Skeletal muscle satellite cell (primary cell): ENCODE measurements at regions not wholly inside any gene's neighbourhood (a gene's known extent, or its start where the extent isn't known, plus 50 kb on each side); places are given as distances from the start of the nearest gene placed in this dataset.
A peak's percentile ranks its signal among the peaks of the same experiment; 100 is the strongest.

ENCODE experiments used
- H3K27me3 ChIP-seq: 2 replicates; pipeline ENCODE4 v1.7.0; 2013; ENCODE audit warnings: low read length; ENCODE audit not compliant: control insufficient read depth, insufficient read depth
- H3K36me3 ChIP-seq: 2 replicates; pipeline ENCODE4 v1.7.0; 2013; ENCODE audit warnings: mild to moderate bottlenecking, control low read depth, low read length; ENCODE audit not compliant: insufficient read depth
- H3K4me1 ChIP-seq: 2 replicates; pipeline ENCODE4 v1.7.0; 2013; ENCODE audit warnings: low read length; ENCODE audit not compliant: control insufficient read depth, insufficient read depth
- H3K4me2 ChIP-seq: 2 replicates; pipeline ENCODE4 v1.7.0; 2013; ENCODE audit warnings: mild to moderate bottlenecking, low read length
- H3K4me3 ChIP-seq: 2 replicates; pipeline ENCODE4 v1.7.0; 2013; ENCODE audit warnings: low read length
- H3K9ac ChIP-seq: 2 replicates; pipeline ENCODE4 v1.7.0; 2013; ENCODE audit warnings: mild to moderate bottlenecking, low read depth, low read length, moderate library complexity
- H3K9me3 ChIP-seq: replicated peaks from 2 replicates; pipeline ENCODE4 v1.7.0; 2013; ENCODE audit warnings: mild to moderate bottlenecking, control low read depth, low read length

DNA sequence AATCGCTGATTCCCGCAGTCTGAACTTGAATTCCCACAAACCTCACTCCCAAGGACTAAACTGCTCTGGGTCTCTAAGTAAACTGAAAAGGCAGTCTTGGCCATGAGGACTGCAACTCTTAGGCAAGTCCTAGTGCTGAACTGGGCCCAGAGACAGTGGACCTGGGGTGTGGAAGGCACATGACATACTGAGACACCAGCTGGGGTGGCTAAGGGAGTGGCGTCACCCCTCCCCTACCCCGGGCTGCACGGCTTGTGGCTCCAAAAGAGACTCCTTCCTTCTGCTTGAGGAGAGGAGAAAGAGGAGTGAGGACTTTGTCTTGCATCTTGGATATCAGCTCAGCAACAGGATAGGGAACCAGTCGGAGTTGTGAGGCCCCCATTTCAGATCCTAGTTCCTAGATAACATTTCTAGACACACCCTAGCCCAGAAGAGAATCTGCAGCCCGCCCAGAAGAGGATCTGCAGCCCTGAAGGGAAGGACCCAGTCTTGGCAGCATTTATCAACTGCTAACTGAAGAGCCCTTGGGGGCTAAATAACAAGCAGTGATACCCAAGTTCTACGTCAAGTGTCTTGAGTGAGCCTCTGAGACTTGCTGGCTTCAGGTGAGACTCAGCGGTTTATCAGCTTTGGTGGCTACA, 110.7 kb upstream of the C3orf80 start:
- H3K4me3 ChIP-seq: no peak overlapping the region
- H3K4me2 ChIP-seq: no peak overlapping the region
- no peaks in the 10 kb centered on the region for H3K36me3 ChIP-seq
- no peak overlapping the region for H3K9ac ChIP-seq
- H3K4me1 ChIP-seq: no peaks in the 10 kb centered on the region
- H3K9me3 ChIP-seq: no peaks in the 10 kb centered on the region
- H3K27me3 ChIP-seq: peaks cover 15% of the 10 kb centered on the region

DNA sequence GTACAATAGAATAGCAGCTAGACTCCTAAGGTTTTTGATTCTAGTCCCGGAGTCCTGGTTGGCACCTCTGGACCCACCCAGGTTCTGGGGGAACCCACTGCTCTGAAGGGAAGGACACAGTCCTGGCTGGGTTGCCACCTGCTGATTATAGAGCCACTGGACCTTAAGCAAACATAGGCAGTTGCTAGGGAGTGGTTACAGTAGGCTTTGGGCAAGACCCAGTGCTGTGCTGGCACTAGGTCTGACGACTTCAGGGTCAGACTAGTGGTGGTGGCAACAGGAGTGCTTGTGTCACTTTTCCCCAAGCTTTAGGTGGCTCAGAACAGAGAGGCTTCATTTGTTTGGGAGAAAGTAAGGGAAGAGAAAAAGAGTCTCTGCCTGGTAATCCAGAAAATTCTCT, 109.8 kb upstream of the C3orf80 start:
- Histone ChIP-seq H3K4me3 (no peak overlapping the region), H3K4me1 (no peaks in the 10 kb centered on the region), H3K9ac (no peak overlapping the region), H3K27me3 (peaks cover 15% of the 10 kb centered on the region), H3K4me2 (no peak overlapping the region), H3K36me3 (no peaks in the 10 kb centered on the region), H3K9me3 (no peaks in the 10 kb centered on the region)

DNA sequence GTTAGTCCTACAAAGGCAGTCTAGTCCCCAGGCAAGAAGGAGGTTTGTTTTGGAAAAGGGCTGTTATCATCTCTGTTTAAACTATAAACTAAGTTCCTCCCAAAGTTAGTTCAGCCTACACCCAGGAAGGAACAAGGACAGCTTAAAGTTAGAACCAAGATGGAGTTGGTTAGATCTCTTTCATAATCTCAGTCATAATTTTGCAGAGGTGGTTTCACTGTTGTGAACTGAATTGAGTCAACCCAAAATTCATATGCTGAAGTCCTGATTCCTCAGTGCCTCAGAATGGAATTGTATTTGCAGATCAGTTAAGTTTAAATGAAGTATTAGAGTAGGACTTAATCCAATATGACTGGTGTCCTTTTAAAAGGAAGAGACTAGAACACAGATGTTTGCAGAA, 101.0 kb upstream of the C3orf80 start:
- Histone ChIP-seq H3K4me2 (no peak overlapping the region), H3K4me3 (no peak overlapping the region), H3K36me3 (no peaks in the 10 kb centered on the region), H3K9ac (no peak overlapping the region), H3K4me1 (peaks cover 31% of the 10 kb centered on the region), H3K9me3 (no peaks in the 10 kb centered on the region), H3K27me3 (no peaks in the 10 kb centered on the region)

DNA sequence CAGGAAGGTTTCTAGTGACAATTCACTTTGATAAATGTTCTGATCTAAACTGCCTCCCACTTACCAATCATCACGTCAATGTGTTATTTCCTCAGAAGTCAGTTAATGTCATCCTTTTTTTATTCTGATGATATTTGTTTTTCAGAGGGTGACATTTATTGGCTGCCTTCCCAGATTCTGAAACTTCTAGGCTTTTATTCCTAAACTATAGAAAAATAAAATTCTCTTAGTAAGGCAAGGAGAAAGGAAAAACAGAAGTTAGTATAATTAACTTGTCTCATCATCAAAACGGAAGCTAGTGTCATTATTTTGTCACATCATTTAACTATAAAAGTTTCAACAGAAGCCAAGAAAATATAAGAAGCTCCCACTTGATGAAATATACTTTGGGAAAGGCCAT, 100.0 kb upstream of the C3orf80 start:
- Histone ChIP-seq H3K4me3 (no peak overlapping the region), H3K27me3 (no peaks in the 10 kb centered on the region), H3K9ac (no peak overlapping the region), H3K4me1 (peaks cover 39% of the 10 kb centered on the region), H3K9me3 (no peaks in the 10 kb centered on the region), H3K36me3 (no peaks in the 10 kb centered on the region), H3K4me2 (no peak overlapping the region)

DNA sequence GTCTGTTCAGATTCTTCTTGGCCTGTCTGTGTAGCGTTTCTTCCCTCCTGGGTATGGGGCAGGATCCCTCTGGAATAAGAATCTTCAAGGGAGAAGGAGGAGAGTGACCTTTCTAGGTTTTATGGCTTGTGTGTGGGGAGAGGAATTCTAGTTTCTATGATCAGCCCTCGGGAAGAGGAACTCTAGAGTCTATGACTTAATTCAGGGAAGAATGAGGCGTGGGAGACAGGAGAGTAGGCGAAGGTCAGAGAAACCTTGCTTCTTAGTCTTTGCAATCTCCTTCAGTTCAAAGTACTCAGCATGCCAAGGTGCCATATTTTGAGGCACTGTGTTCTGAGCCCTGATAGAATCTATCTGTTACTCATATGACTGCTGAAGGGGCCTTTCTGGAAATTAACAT, 99.2 kb upstream of the C3orf80 start:
- peaks cover 47% of the 10 kb centered on the region for H3K4me1 ChIP-seq
- H3K4me3 ChIP-seq: no peak overlapping the region
- H3K9me3 ChIP-seq: no peaks in the 10 kb centered on the region
- no peaks in the 10 kb centered on the region for H3K36me3 ChIP-seq
- H3K4me2 ChIP-seq: no peak overlapping the region
- H3K27me3 ChIP-seq: no peaks in the 10 kb centered on the region
- H3K9ac ChIP-seq: no peak overlapping the region

DNA sequence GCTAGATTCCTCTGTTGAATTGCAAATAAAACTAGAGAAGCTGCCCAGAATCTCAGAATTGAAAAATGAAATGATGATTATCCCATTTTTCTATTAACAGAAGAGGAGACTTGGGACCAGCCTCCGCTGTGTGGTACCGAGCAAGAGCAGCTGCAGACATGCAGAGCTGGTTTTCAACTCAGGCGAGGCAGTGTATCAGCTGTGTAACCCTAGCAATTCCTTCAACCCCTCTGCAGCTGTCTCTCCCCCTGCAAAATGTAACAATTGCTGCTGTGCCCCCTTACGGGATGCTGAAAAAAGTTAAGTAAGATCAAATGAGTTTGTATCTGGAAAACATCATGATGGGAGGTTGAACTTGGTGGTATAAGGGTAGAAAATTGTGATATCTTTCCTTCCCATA, 98.5 kb upstream of the C3orf80 start:
- H3K9me3 ChIP-seq: no peaks in the 10 kb centered on the region

DNA sequence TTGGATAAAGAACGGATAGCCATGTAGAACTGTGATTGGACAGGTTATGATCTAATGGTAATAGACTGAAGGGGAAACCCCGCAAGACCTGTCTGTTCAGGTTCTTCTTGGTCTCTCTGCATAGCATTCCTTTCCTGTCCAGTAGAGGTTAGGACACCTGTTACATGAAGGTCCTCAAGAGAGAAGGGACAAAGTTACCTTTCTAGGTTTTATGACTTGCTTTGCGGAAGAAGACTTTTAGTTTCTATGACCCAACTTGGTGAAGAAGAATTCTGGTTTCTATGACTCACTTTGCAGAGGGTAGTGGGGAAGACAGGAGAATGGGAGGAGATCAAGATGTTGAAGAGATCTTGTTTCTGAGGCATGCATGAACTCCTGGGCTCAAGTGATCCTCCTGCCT, 97.9 kb upstream of the C3orf80 start:
- no peak overlapping the region for H3K4me3 ChIP-seq
- H3K4me1 ChIP-seq: peaks cover 50% of the 10 kb centered on the region
- no peak overlapping the region for H3K4me2 ChIP-seq
- no peaks in the 10 kb centered on the region for H3K9me3 ChIP-seq
- no peaks in the 10 kb centered on the region for H3K36me3 ChIP-seq
- no peaks in the 10 kb centered on the region for H3K27me3 ChIP-seq
- no peak overlapping the region for H3K9ac ChIP-seq

More for the DNA sequence above, 98.5 kb upstream of the C3orf80 start:
- H3K4me1 ChIP-seq: peaks cover 50% of the 10 kb centered on the region
- no peak overlapping the region for H3K9ac ChIP-seq
- no peak overlapping the region for H3K4me2 ChIP-seq
- no peak overlapping the region for H3K4me3 ChIP-seq
- H3K27me3 ChIP-seq: no peaks in the 10 kb centered on the region
- no peaks in the 10 kb centered on the region for H3K36me3 ChIP-seq

DNA sequence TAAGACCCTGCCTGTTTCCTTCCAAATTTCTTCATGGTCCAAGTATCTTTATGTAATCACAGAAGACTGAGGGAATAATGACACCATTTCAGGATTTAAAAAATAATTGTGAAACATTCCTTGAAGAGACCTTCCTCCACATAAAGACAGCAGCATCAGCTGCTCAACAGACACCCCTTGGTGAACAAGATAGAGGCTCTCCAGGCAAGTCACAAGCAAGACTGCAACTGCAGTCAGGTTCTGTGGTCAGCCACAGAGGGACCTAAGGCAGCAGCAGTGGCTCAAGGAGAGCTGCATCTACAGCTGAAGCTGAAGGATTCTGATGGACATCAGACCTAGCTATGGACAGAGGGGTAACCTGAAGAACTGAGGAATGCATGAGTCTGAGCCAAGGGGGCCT, 97.2 kb upstream of the C3orf80 start:
- H3K4me3 ChIP-seq: no peak overlapping the region
- H3K4me2 ChIP-seq: no peak overlapping the region
- peaks cover 50% of the 10 kb centered on the region for H3K4me1 ChIP-seq
- H3K9ac ChIP-seq: no peak overlapping the region
- no peaks in the 10 kb centered on the region for H3K9me3 ChIP-seq
- H3K36me3 ChIP-seq: no peaks in the 10 kb centered on the region
- H3K27me3 ChIP-seq: no peaks in the 10 kb centered on the region

DNA sequence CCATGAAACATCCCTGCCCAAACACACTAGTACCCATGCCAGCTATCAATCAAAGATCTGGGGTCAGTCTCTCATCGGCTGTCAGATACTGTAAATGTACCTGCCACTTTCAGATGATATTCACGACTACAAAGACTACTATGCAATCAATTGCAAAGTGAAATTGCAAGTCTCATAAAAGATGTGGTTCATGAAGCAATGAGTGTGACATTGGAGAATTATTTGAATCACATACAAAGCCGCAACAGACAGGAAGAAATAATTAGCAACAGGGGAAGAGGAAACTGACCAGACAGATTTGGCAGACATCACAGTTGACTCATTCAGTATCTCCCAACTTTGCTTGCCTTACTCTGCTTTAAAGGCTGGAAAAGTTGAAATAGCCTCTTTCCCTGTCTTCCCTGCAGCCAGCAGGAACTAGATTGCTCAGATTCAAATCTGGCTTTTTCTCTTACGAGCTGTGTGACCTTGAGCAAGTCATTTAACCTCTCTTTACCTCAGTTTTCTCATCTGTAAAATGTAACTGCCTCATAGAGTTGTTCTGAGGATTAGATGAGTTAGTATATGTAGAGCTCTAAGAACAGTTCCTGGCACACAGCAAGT, 95.7 kb upstream of the C3orf80 start:
- Histone ChIP-seq H3K4me3 (peak overlapping the region; percentile 17), H3K4me2 (peak overlapping the region; percentile 63), H3K27me3 (no peaks in the 10 kb centered on the region), H3K4me1 (peaks cover 50% of the 10 kb centered on the region), H3K9me3 (no peaks in the 10 kb centered on the region), H3K36me3 (no peaks in the 10 kb centered on the region), H3K9ac (peak overlapping the region; percentile 34)

DNA sequence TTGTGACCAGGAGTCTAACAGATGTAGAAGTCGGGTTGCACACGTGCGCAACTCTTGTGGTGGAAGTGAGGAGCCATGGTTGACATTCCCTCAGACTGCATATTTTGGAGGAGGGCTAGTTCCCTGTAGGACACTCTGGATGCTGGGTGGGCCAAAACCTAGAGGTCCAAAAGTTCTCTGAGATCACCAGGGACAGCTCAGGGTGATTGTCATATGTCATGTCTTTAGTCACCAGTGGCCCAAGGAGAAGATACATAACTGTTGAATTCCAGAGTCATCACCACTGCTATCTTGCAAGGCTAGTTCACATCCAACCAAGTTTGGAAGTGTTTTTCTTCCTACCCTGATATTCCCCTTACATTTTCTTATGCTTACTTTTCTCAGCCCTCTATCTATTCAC, 95.2 kb upstream of the C3orf80 start:
- Histone ChIP-seq H3K9ac (peak overlapping the region; percentile 34), H3K4me3 (peak overlapping the region; percentile 4), H3K4me1 (peaks cover 50% of the 10 kb centered on the region), H3K9me3 (no peaks in the 10 kb centered on the region), H3K4me2 (peak overlapping the region; percentile 21), H3K36me3 (no peaks in the 10 kb centered on the region), H3K27me3 (no peaks in the 10 kb centered on the region)

DNA sequence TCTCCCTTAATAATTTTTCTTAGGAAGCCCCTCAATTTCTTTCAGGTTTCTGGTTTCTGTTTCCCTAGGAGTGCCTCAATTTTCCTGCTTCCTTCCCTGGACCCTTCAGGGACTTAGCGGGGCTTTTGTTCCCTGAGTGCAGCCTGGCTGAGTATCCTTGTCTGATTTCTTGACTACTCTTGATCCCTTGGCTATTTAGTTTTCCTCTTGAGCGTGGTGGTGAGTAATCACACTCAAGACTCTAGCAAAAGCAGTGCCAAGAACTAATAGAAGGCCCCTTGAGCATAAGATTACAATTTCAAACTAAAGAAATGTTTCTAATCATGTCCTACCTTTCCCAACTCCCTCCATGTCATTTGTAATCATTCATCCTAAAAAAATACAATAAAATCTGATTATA, 94.3 kb upstream of the C3orf80 start:
- Histone ChIP-seq H3K4me3 (no peak overlapping the region), H3K9me3 (no peaks in the 10 kb centered on the region), H3K9ac (no peak overlapping the region), H3K4me1 (peaks cover 48% of the 10 kb centered on the region), H3K27me3 (no peaks in the 10 kb centered on the region), H3K4me2 (peak overlapping the region; percentile 16), H3K36me3 (no peaks in the 10 kb centered on the region)

DNA sequence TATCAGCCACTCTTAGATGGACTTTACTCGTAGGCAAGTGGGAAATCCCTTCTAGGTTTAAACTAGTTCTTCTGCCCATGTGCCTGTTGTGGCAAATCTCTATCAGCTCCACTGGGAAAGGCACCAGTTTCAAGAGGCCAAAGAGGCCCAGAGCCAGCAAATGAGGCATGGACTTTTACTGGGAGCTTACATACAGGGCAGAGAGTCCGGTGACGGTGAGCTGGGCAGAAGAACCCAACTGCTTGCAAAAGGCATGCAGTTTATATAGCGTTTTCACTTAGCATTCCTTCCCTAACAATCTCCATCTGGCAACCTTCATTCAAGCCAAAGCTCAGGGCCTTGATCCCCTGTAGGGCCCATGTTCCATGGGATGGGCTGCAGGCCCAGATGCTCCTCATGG, 93.0 kb upstream of the C3orf80 start:
- H3K9me3 ChIP-seq: no peaks in the 10 kb centered on the region
- no peaks in the 10 kb centered on the region for H3K36me3 ChIP-seq
- H3K4me3 ChIP-seq: no peak overlapping the region
- no peak overlapping the region for H3K4me2 ChIP-seq
- H3K9ac ChIP-seq: no peak overlapping the region
- H3K27me3 ChIP-seq: no peaks in the 10 kb centered on the region
- peaks cover 37% of the 10 kb centered on the region for H3K4me1 ChIP-seq
